Psoas muscle (tissue), 7 donors: ENCODE measurements at regions not wholly inside any gene's neighbourhood (a gene's known extent, or its start where the extent isn't known, plus 50 kb on each side); places are given as distances from the start of the nearest gene placed in this dataset.
A peak's percentile ranks its signal among the peaks of the same experiment; 100 is the strongest.

Experiments used
- ATAC-seq, 4 donors: fragments of 200-7000 bp; cut with Tn5 transposase; one replicate each; pipeline ENCODE4 v1.9.1; 2020; ENCODE audit warnings: moderate library complexity in 3 of 4, mild to moderate bottlenecking in 2 of 4
- DNase-seq, 2 donors: peaks; one replicate each; pipeline ENCODE4 v3.0.0-alpha.2; 2020
- H3K27ac ChIP-seq: fragments of 200-600 bp; one replicate; pipeline ENCODE4 v1.8.0; 2022
- H3K27me3 ChIP-seq, 3 donors: fragments of 200-600 bp in 1 of 3; one replicate each; pipeline versions ENCODE4 v1.6.1 to v1.8.0; 2013 to 2022; ENCODE audit warnings: low read length in 2 of 3, mild to moderate bottlenecking in 2 of 3, moderate library complexity in 1 of 3; ENCODE audit not compliant: insufficient read depth in 3 of 3
- H3K36me3 ChIP-seq, 2 donors: fragments of 200-600 bp in 1 of 2; one replicate each; pipeline versions ENCODE4 v1.6.1 to v1.8.0; 2013 to 2022; ENCODE audit warnings: low read depth in 1 of 2, mild to moderate bottlenecking in 1 of 2, moderate library complexity in 1 of 2; ENCODE audit not compliant: insufficient read depth in 1 of 2
- H3K4me1 ChIP-seq: fragments of 200-600 bp; one replicate; pipeline ENCODE4 v1.8.0; 2022
- H3K4me3 ChIP-seq: fragments of 200-600 bp; one replicate; pipeline ENCODE4 v1.8.0; 2022; ENCODE audit warnings: mild to moderate bottlenecking
- H3K9me3 ChIP-seq: fragments of 200-600 bp; one replicate; pipeline ENCODE4 v1.8.0; 2022
- CTCF ChIP-seq: fragments of 200-600 bp; IDR thresholded peaks from one replicate; pipeline ENCODE4 v1.8.0; 2022; ENCODE audit warnings: antibody characterized with exemption
- WGBS, 3 donors: extraction: QIAGEN DNeasy Blood & Tissue Kit; methylation state at CpG; one replicate each; pipeline versions ENCODE4 v1.1.6 to v1.1.7; 2013; 5-methylcytosine and 5-hydroxymethylcytosine counted together
- intact Hi-C, 2 donors: fragments of 100-400 bp; cut with DNase I; formaldehyde crosslinking; loops; one replicate each; pipeline versions ENCODE4 v1.11.0 to v1.14.2; 2022
- donor health status: healthy with polysubstance abuse.
- donor health status: DM: no; HTN: no; CAD: no; lungs with moderate emphysema.
- donor health status: Bipolar disorder and iron deficiency.
- donor health status: healthy.
- donor health status: DM: yes; HTN: yes; CAD: no.
- donor health status: DM: no; HTN: no; CAD: no.
- donor health status: DM: yes; HTN: yes; CAD: no.

GRCh38 chr12:31215518-31216232 is 110.3 kb downstream of the SINHCAF start:
- no peaks in the 10 kb centered on the region for H3K27me3 ChIP-seq
- H3K4me1 ChIP-seq = no peaks in the 10 kb centered on the region
- ATAC-seq (peak in 1 of 4 donors; percentile 54), DNase-seq (no peak)
- no peaks in the 10 kb centered on the region for H3K36me3 ChIP-seq
- no peak overlapping the region for H3K27ac ChIP-seq
- TF ChIP-seq CTCF = no peak
- H3K9me3 ChIP-seq = no peaks in the 10 kb centered on the region
- WGBS, 3 donors = 47 to 72% (median 57%) methylated on average over 6 of the region's 6 CpGs
- intact Hi-C loops = no loop called here
- no peak overlapping the region for H3K4me3 ChIP-seq

GRCh38 chr12:31216479-31216878 is 109.5 kb downstream of the SINHCAF start:
- Histone ChIP-seq H3K27ac (no peak overlapping the region), H3K4me3 (no peak overlapping the region), H3K9me3 (no peaks in the 10 kb centered on the region), H3K36me3 (no peaks in the 10 kb centered on the region), H3K27me3 (no peaks in the 10 kb centered on the region), H3K4me1 (no peaks in the 10 kb centered on the region)
- ATAC-seq (no peak), DNase-seq (no peak)
- TF ChIP-seq CTCF = no peak
- WGBS, 3 donors = 74 to 81% (median 81%) methylated on average over 2 of the region's 2 CpGs
- intact Hi-C loops = no loop called here

- H3K4me1 ChIP-seq = no peaks in the 10 kb centered on the region
- TF ChIP-seq CTCF = no peak
- ATAC-seq (no peak), DNase-seq (no peak)
- intact Hi-C loops = no loop called here
- H3K4me3 ChIP-seq = no peak overlapping the region
- H3K36me3 ChIP-seq = no peaks in the 10 kb centered on the region
- WGBS, 3 donors = 74 to 78% (median 74%) methylated on average over 19 of the region's 19 CpGs
- no peak overlapping the region for H3K27ac ChIP-seq
- no peaks in the 10 kb centered on the region for H3K9me3 ChIP-seq
- no peaks in the 10 kb centered on the region for H3K27me3 ChIP-seq
These were observed 108.4 kb downstream of the SINHCAF start for GRCh38 chr12:31217356-31218130.

- WGBS, 3 donors = 69 to 93% (median 84%) methylated on average over 9 of the region's 9 CpGs
- ATAC-seq = no peak
- no peak for DNase-seq
- H3K36me3 ChIP-seq = no peaks in the 10 kb centered on the region
- TF ChIP-seq CTCF = no peak
- no peaks in the 10 kb centered on the region for H3K27me3 ChIP-seq
- no peak overlapping the region for H3K4me3 ChIP-seq
- intact Hi-C loops = no loop called here
- no peaks in the 10 kb centered on the region for H3K9me3 ChIP-seq
- H3K27ac ChIP-seq = no peak overlapping the region
- no peaks in the 10 kb centered on the region for H3K4me1 ChIP-seq
These were observed 107.5 kb downstream of the SINHCAF start for GRCh38 chr12:31218203-31219025.
